Fibroblast of the conjunctiva (primary cell): ENCODE measurements at regions not wholly inside any gene's neighbourhood (a gene's known extent, or its start where the extent isn't known, plus 50 kb on each side); places are given as distances from the start of the nearest gene placed in this dataset.

ENCODE experiments used
- DNase-seq: peaks from one replicate; pipeline ENCODE4 v3.0.0-alpha.2; 2010; ENCODE audit warnings: low read depth

DNA sequence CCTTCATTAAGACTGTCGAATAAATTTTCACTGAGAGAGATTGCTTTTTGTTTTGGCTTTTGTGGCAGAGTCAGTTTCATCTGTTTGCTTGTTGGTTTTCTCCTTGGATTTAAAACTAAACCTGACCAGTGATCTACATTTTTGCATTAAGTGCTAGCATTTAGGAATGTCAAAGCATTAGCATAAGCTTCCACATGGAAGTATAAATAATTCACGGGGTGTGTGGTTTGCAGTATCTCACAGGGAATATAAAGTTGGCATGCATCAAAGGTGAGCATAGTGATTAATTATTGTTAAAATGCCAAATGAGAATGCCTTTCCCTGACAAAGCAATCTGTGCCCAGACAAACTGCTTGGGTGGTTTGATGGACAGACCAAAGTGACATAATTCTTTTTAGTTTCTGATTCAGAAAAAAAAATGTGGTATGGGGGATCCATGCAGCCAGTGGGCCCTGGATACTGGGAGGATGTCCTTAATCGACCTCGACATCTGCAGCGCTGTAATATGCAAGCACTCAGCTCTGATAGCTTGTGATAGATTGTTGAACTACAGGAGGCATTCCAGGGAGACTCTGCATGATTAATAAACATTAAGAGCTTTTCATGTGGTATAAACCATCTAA, 339.3 kb upstream of the POM121L12 start:
- no peak for DNase-seq

GRCh38 chr7:52691257-52691656, 344.2 kb upstream of the POM121L12 start:
- DNase-seq: no peak

DNA sequence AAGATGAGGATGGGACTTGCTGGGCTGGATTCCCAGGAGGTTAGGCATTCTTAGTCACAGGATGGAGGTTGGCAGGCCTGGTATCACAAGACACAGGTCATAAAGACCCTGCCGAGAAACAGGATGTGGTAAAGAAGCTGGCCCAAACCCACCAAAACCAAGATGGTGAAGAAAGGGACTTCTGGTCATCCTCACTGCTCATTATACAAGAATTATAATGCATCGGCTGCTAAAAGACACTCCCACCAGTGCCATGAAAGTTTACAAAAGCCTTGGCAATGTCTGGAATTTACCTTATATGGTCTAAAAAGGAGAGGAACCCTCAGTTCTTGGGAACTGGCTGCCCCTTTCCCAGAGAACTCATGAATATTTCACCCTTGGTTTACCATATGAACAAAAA, 345.5 kb upstream of the POM121L12 start:
- DNase-seq: no peak

- no peak for DNase-seq
Measured at GRCh38 chr7:52685333-52685732, 350.1 kb upstream of the POM121L12 start.

- no peak for DNase-seq
Measured at GRCh38 chr7:52684388-52684787, 351.0 kb upstream of the POM121L12 start.

GRCh38 chr7:52682993-52683392, 352.4 kb upstream of the POM121L12 start:
- no peak for DNase-seq

DNA sequence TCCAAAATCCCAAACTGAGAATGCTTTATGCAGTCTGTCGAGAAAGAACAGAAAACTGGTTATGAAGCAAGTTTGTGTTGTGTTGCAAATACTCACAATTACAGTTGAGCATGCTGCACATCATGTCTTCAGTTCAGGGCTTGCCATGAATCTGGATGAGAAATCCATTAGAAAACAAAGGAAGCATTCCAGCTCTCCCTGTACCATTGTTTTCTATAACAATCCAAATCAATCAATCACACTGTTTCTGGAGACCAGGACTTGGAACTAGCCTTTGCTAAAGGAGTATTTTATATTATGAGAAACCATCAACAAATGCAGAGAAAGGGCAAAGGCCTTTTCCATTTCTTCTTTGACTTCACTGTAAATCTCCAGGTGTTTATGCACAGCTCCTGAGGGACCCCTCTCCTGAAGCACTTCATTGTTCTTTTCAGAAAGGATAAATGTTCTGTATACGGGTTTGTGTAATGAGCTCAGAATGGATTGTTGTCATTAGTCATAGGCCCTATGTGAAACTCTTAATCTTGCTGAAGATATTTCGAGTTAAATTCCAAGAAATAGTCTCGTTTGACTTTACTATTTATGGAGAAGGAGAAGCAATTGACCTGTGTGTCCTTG, 364.7 kb upstream of the POM121L12 start:
- no peak for DNase-seq

DNA sequence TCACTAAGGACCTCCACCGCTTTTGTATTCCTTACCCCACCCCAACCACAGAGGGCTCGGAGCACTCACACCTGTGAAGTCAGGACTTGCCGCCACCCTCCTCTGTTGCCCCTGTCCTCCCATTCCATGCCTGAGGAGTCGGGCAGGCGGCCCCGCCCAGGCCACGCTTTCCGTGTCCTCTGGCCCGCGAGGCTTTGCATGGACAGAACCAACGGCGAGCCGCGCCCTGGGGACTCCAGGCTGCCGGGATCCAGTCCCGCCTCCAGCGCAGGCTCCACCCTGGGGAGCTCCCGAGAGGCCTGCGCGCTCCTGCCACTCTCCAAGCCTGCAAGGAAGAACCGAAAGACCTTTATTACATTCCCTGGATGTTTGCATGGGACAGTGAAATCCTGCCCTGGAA, 366.4 kb upstream of the POM121L12 start:
- no peak for DNase-seq

GRCh38 chr7:52668435-52668834, 367.0 kb upstream of the POM121L12 start:
- DNase-seq: no peak

DNA sequence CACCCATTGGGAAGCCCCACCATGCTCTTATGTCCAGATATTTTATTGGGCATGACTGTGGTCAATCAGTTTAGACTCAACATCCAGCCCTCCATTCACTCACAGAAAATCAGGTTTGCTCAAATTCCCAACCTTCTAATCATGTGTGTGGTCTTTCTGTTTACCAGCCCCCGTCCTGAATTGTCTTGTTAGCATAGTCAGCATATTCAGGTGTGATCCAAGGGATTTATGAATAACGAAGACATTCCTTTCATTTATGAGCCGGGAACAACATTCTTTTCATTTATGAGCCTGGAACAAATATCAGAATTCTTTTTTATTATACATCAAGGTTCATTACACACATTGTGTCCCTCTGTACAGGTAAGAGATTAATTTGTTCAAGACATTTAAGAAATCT, 376.3 kb upstream of the POM121L12 start:
- no peak for DNase-seq

DNA sequence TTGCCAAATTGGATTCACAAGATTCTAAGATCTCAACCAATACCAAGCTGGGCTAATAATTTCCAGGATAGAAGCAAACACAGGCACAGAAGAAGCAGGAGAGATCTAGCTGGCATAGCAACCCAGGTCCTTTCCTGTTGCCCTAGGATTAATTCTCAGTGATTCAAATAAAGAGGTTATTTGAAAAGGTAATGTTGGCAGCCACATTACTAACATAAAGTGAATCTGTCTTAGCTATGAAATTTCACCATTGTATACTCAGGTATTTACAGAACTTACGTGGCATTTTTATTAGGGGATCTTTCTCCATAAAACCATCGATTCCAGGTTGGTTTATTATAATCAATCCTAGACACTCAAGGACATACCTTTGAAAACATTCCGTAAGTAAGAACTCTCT, 379.3 kb upstream of the POM121L12 start:
- no peak for DNase-seq

DNA sequence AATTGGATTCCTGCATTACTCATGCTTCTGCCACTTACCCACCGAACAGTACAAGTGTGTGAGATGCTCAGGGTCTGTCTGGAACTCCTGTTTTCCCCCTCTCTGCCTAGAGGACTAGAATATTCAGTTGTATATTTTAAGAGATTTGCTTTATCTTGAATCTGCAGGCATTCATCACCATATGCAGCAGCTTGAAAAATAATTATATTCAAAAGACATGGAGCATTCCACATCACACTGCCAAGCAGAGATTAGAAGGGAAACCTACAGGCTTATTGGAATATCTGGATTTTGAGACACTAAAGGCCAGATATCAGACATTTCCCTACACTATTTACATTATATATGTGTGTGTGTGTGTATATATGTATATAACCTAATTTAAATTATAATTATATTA, 382.8 kb upstream of the POM121L12 start:
- DNase-seq: no peak

GRCh38 chr7:52648872-52649271, 386.6 kb upstream of the POM121L12 start:
- DNase-seq: no peak

DNA sequence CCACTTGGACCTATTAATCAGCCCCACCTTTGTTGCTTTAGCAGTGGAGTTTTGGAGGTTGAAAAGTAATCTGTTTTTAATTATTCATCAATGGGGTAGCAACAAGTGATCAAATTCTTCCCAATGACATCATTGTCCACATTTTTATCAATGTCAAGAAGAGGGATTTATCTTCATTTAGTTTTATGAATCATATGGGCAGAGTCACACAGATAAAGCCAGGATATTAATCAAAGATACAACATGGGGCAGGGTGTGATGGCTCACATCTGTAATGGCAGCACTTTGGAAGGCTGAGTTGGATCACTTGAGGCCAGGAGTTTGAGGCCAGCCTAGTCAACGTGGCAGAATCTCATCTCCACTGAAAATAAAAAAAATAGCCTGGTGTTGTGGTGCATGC, 388.4 kb upstream of the POM121L12 start:
- DNase-seq: no peak

DNA sequence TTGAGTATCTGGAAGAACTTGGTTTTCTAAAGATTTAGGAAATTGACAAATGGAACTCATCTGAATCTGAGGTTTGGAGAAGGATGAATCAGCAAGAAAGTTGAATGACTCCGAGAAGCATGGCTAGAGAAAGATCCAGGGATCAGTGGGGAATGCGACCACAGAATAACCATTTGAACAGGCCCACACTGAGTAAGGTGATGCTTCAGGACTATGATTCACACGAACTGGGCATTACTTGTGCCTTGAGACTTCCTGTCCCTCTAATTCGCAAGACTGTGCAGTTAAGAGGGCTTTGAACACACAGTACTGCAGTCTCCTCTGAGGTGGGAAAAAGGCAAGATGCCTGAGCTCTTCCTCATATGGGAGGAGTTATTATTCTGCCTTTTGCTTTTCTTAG, 395.5 kb upstream of the POM121L12 start:
- no peak for DNase-seq

DNA sequence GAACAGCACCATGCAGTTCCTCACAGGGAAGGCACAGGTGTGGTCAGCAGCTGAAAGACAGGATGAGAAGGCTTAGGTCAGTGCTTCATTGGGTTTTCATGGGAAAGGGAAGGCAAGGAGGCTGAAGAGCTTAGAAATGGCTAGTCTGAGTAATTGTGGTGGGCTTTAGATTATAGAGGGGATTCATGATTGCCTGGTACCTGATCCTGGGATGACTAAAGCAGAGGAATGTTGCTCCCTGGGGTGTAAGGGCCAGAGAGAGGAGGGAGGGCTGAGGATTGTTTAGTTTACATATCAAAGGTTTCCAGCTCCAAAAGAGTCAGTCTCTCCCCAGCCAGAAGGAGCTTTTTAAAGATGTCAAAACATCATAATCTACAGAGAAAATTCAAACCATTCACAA, 396.3 kb upstream of the POM121L12 start:
- DNase-seq: no peak

GRCh38 chr7:52635021-52635420, 400.4 kb upstream of the POM121L12 start:
- DNase-seq: no peak

DNA sequence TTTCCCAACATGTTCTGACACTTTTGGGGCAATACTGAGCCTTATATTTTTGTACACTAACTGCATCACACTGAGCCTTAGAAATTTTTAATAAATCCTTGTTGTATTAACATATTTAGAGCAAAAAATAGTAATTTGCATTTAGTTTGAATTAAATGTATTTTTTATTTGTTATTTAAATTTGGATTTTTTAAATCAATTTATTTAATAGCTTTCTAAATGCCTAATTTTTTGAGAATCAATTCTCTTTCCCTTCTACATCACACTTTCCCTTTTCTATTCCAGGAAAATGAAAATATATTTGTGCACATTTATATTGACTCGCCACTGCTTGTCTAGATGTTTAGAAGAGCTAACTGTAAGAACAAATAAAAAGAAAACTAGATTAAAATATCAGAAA, 414.6 kb upstream of the POM121L12 start:
- no peak for DNase-seq

DNA sequence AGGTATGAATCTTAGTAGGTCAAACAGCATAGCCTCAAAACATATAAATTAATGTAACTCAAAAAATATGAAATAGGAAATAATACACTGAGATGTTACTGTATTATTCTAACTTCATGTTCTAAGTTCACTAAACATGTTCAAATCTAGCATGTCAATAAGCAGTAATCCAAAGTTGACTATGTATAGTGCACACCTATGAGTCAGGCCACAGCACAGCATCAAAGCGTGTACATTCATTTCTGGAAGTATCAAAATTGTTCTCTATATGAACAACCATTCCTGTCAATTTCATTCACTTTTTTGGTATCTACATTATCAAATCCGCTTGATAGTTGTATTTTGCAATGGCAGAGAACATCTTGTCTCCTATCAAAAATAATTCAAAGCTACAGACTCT, 418.9 kb upstream of the POM121L12 start:
- no peak for DNase-seq

DNA sequence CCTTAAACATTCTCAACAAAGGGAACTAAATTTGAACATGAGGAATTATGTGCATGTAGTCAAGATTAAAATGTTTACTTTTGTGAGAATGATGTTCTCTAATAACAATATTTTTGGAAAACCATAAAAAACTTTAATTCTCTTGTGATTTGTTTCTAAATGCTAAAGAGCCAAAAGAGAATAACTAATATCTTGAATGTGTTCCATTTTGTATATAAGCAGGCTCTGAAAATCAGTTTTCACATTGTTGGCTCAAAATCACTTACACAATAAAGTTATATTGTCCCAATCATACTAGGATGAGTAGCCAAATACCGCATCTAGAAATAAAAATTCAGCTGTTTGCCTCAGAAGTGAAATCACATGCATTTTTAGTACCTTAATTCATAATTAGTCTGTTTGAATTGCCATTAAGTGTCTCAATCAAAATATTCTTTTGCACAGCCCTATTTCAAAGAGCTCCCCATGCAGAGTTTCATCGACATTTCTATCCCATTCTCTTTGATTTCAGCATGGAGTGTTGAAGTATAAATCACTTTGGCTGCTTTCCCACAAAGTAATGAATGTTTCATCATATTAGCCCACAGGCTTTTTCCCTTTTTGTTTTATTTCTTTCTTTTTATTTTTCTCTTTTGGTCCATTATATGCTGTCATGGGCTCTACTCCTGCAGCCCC, 420.3 kb upstream of the POM121L12 start:
- DNase-seq: no peak

DNA sequence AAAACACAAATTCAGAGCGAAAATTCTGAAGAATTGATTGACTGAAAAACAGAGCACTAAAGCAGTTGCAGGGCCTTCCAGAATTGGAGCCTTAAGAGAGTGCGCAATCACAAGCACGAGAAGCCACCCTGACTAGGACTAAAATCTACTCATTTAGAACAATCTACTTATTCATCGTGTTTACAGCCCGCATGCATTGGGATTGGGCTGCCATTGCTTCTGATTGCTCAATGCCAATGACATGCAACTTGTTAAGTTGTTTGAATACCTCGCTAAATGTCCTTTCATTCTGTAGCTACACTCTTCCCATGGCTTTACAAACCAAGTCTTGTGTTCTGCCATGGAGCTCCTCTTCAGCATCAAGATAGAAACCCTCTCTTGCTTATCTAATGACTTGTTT, 425.9 kb upstream of the POM121L12 start:
- no peak for DNase-seq

- DNase-seq: no peak
Measured at GRCh38 chr7:52592698-52593097, 442.7 kb upstream of the POM121L12 start.

- no peak for DNase-seq
Measured at GRCh38 chr7:52586704-52587103, 448.7 kb upstream of the POM121L12 start.

- no peak for DNase-seq
Measured at GRCh38 chr7:52584041-52584440, 451.4 kb upstream of the POM121L12 start.
